Mammary epithelial cell (primary cell): ENCODE measurements at regions not wholly inside any gene's neighbourhood (a gene's known extent, or its start where the extent isn't known, plus 50 kb on each side); places are given as distances from the start of the nearest gene placed in this dataset.

Experiments used
- CTCF ChIP-seq, 2 donors: IDR thresholded peaks in 1 of 2; conservative IDR thresholded peaks in 1 of 2; 2 replicates each; pipeline ENCODE4 v1.5.1; 2011 to 2012; ENCODE audit warnings: inconsistent platforms in 2 of 2, low read length in 2 of 2, mild to moderate bottlenecking in 2 of 2, control low read depth in 1 of 2, low read depth in 1 of 2; ENCODE audit not compliant: insufficient read depth in 1 of 2; ENCODE audit errors: extremely low read depth in 1 of 2
- EZH2 ChIP-seq: IDR thresholded peaks from 2 replicates; pipeline ENCODE4 v1.6.1; 2012; ENCODE audit warnings: low read length, inconsistent platforms, borderline replicate concordance

GRCh38 chr5:15346738-15347137, 153.2 kb upstream of the FBXL7 start:
- TF ChIP-seq CTCF (conservative IDR thresholded peaks at IDR 0.05 in 1 of 2, IDR thresholded peaks at IDR 0.05 in 1 of 2; ENCODE audit: extremely low read depth in 1 of 2, insufficient read depth in 1 of 2, low read depth in 1 of 2, low read length in 2 of 2) (no peak), EZH2 (no peak)
